OCI-LY7 (cell line): ENCODE measurements at regions not wholly inside any gene's neighbourhood (a gene's known extent, or its start where the extent isn't known, plus 50 kb on each side); places are given as distances from the start of the nearest gene placed in this dataset.

Source experiments
- BruUV-seq: library from RNA; stranded (reverse); fragments of 400-500 nt; replicated peaks from 2 replicates; lab custom pipeline; 2021; lab: Mats Ljungman, UMichigan
- CTCF ChIA-PET: fragments of 300-600 bp; sonication (Branson Sonifier 250); formaldehyde crosslinking; loops from one replicate; lab custom pipeline; 2022; ENCODE audit warnings: antibody characterized with exemption; ENCODE audit not compliant: unreplicated experiment; lab: Charles Lee
- POLR2A ChIA-PET: fragments of 300-600 bp; sonication (Branson Sonifier 250); formaldehyde crosslinking; loops from one replicate; lab custom pipeline; 2022; ENCODE audit warnings: antibody characterized with exemption; lab: Charles Lee
- DNase-seq: peaks from one replicate; pipeline ENCODE4 v3.0.0-alpha.2; 2015; ENCODE audit warnings: low spot score
- H2AFZ ChIP-seq: fragments of 200-600 bp; sonication (generic), shearing (Covaris generic); 2 replicates; pipeline ENCODE4 v1.6.1; 2014; ENCODE audit warnings: mild to moderate bottlenecking, antibody characterized with exemption, low read length, moderate library complexity
- H3K27ac ChIP-seq: fragments of 200-600 bp; sonication (generic); 2 replicates; pipeline ENCODE4 v1.5.1; 2014; ENCODE audit warnings: mixed run types, low read depth, mild to moderate bottlenecking, moderate library complexity, low read length, inconsistent platforms; ENCODE audit not compliant: poor library complexity, severe bottlenecking
- H3K36me3 ChIP-seq: fragments of 200-600 bp; sonication (generic); 2 replicates; pipeline ENCODE4 v1.6.1; 2014; ENCODE audit warnings: mild to moderate bottlenecking, antibody characterized with exemption, low read length, moderate library complexity, mixed read lengths; ENCODE audit not compliant: insufficient read depth
- H3K4me1 ChIP-seq: fragments of 200-600 bp; sonication (generic); 2 replicates; pipeline ENCODE4 v1.5.1; 2014; ENCODE audit warnings: mild to moderate bottlenecking, low read length; ENCODE audit not compliant: insufficient read depth, poor library complexity, severe bottlenecking
- H3K4me2 ChIP-seq: fragments of 200-600 bp; sonication (generic); 2 replicates; pipeline ENCODE4 v1.6.1; 2014; ENCODE audit warnings: mild to moderate bottlenecking, low read length
- H3K4me3 ChIP-seq: fragments of 200-600 bp; sonication (generic); 2 replicates; pipeline ENCODE4 v1.5.1; 2014; ENCODE audit warnings: mild to moderate bottlenecking, low read depth, low read length; ENCODE audit not compliant: poor library complexity, severe bottlenecking
- H3K79me2 ChIP-seq: fragments of 200-600 bp; sonication (generic); 2 replicates; pipeline ENCODE4 v1.6.1; 2016; ENCODE audit warnings: low read depth, mild to moderate bottlenecking, low read length, moderate library complexity, mixed read lengths; ENCODE audit not compliant: insufficient read depth
- H3K9me2 ChIP-seq: fragments of 200-600 bp; sonication (generic); 2 replicates; pipeline ENCODE4 v1.6.1; 2016; ENCODE audit warnings: mild to moderate bottlenecking, low read length, mixed read lengths; ENCODE audit not compliant: insufficient read depth
- H3K9me3 ChIP-seq: fragments of 200-600 bp; sonication (generic); 2 replicates; pipeline ENCODE4 v1.6.1; 2014; ENCODE audit warnings: mild to moderate bottlenecking, mixed run types, low read length, mixed read lengths
- H4K20me1 ChIP-seq: fragments of 200-600 bp; sonication (generic); 2 replicates; pipeline ENCODE4 v1.6.1; 2014; ENCODE audit warnings: mild to moderate bottlenecking, antibody characterized with exemption, low read length, moderate library complexity, mixed read lengths; ENCODE audit not compliant: insufficient read depth
- CTCF ChIP-seq: fragments of 200-600 bp; sonication (generic); conservative IDR thresholded peaks from 2 replicates; pipeline ENCODE4 v1.5.1; 2014; ENCODE audit warnings: mild to moderate bottlenecking, antibody characterized with exemption, low read length, moderate library complexity, mixed read lengths
- EZH2phosphoT487 ChIP-seq: fragments of 200-600 bp; sonication (generic); IDR thresholded peaks from 2 replicates; pipeline ENCODE4 v1.6.1; 2018; ENCODE audit warnings: low read depth, borderline replicate concordance, mild to moderate bottlenecking, mixed run types, antibody characterized with exemption, low read length, moderate library complexity, mixed read lengths
- intact Hi-C: fragments of 100-400 bp; cut with micrococcal nuclease; formaldehyde crosslinking; loops from one replicate; pipeline ENCODE4 v1.10.0; 2022; ENCODE audit not compliant: unreplicated experiment

DNA sequence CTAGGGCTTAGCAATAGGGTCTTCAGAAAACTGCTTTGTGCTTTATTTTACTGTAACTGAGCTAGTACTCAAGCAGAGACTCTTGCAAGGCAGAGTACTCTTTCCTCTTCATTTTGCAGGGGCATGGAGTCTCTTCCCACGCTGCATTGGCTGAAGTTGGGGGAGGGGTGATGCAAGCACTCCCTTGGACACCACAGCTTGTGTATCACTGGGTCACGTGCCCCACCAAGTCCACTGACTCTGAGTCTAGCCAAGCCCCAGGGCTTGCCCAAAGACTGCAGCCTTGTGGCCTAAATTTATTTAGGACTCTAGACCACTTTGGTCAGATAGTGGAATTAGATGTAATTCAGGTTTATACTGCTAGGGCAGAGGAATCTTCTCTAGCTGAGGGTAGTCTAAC lies 1075.0 kb upstream of the ADGRB3 start:
- H3K4me1 ChIP-seq = no peaks in the 10 kb centered on the region
- H3K79me2 ChIP-seq = no peaks in the 10 kb centered on the region
- peak overlapping the region; percentile 64 for H2AFZ ChIP-seq
- no peaks in the 10 kb centered on the region for H3K9me2 ChIP-seq
- no peaks in the 10 kb centered on the region for H3K36me3 ChIP-seq
- H3K9me3 ChIP-seq = no peaks in the 10 kb centered on the region
- intact Hi-C loops = no loop called here
- ChIA-PET CTCF (no interaction called here), POLR2A (no interaction called here)
- H3K27ac ChIP-seq = no peak overlapping the region
- no peak overlapping the region for H3K4me3 ChIP-seq
- no peak overlapping the region for H3K4me2 ChIP-seq
- TF ChIP-seq CTCF (no peak), EZH2phosphoT487 (no peak)
- no peaks in the 10 kb centered on the region for H4K20me1 ChIP-seq
- DNase-seq = no peak
- no TSS peak for BruUV-seq

- H2AFZ ChIP-seq = peak overlapping the region; percentile 21; the same call in 1 of the 2 replicates
- DNase-seq = no peak
- POLR2A ChIA-PET = no interaction called here
- no peaks in the 10 kb centered on the region for H3K36me3 ChIP-seq
- no TSS peak for BruUV-seq
- no peak overlapping the region for H3K4me3 ChIP-seq
- no peaks in the 10 kb centered on the region for H4K20me1 ChIP-seq
- no peak overlapping the region for H3K27ac ChIP-seq
- no peaks in the 10 kb centered on the region for H3K4me1 ChIP-seq
- CTCF ChIA-PET = no interaction called here
- no peaks in the 10 kb centered on the region for H3K9me3 ChIP-seq
- no peaks in the 10 kb centered on the region for H3K9me2 ChIP-seq
- no peak for TF ChIP-seq EZH2phosphoT487
- TF ChIP-seq CTCF = no peak
- H3K4me2 ChIP-seq = no peak overlapping the region
- H3K79me2 ChIP-seq = no peaks in the 10 kb centered on the region
- intact Hi-C loops = no loop called here
These were observed 1076.1 kb upstream of the ADGRB3 start for GRCh38 chr6:67558985-67559384.

DNA sequence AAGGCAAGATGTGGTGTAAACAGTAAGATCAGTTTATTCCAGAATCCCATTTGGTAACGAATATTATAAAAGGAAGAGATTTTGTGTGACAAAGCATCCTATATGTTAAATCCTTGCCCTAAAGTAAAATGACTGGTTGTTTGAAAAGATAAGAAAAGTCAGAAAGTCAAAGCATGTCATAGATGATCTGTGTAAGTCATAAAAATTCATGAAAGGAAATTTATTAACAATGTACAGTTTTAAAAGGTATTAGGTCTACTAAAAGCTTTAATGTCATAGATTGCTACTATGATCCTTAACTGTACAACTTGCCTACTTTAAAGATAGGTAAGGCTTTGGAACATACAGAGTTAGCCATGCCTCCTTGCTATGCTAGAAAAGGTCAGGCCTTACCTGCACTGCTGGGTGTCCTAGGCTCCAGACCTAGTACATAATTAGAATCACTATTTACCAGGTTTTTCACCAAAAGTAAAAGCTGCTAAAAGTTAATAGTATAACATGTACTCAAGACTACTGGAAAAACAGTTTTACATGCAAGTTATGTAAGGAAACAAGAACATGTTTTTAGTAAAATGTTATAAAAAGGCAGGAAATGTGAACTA lies 1090.1 kb upstream of the ADGRB3 start:
- no peaks in the 10 kb centered on the region for H3K4me1 ChIP-seq
- no peak overlapping the region for H3K4me2 ChIP-seq
- TF ChIP-seq CTCF (no peak), EZH2phosphoT487 (no peak)
- H2AFZ ChIP-seq = no peak overlapping the region
- intact Hi-C loops = no loop called here
- no peaks in the 10 kb centered on the region for H3K36me3 ChIP-seq
- no peaks in the 10 kb centered on the region for H3K79me2 ChIP-seq
- no peaks in the 10 kb centered on the region for H4K20me1 ChIP-seq
- no TSS peak for BruUV-seq
- ChIA-PET CTCF (no interaction called here), POLR2A (no interaction called here)
- peaks cover 23% of the 10 kb centered on the region; the same call in 1 of the 2 replicates for H3K9me3 ChIP-seq
- H3K9me2 ChIP-seq = no peaks in the 10 kb centered on the region
- DNase-seq = peak; percentile 31
- H3K4me3 ChIP-seq = no peak overlapping the region
- no peak overlapping the region for H3K27ac ChIP-seq
